Stimulated activated effector memory CD8-positive, alpha-beta T cell treated with anti-CD3 and anti-CD28 coated beads, Interleukin-12 subunit alpha, Interleukin-12 subunit beta, amount 100 ng/mL, for 72 hours (primary cell): ENCODE measurements at regions not wholly inside any gene's neighbourhood (a gene's known extent, or its start where the extent isn't known, plus 50 kb on each side); places are given as distances from the start of the nearest gene placed in this dataset.
A peak's percentile ranks its signal among the peaks of the same experiment; 100 is the strongest.

Source experiments
- ATAC-seq: fragments of 150-1000 bp; cut with Tn5 transposase; 2 replicates; pipeline ENCODE4 v1.10.0; 2021
- DNase-seq, 2 donors: peaks; one replicate each; pipeline ENCODE4 v3.0.0; 2021 to 2022; ENCODE audit warnings: low spot score in 2 of 2
- H3K27ac Mint-ChIP-seq: one replicate; pipeline ENCODE4 v1.8.0; 2022; ENCODE audit warnings: mild to moderate bottlenecking, mixed read lengths
- H3K36me3 Mint-ChIP-seq: one replicate; pipeline ENCODE4 v1.8.0; 2022; ENCODE audit warnings: mild to moderate bottlenecking, mixed read lengths
- H3K4me1 Mint-ChIP-seq: one replicate; pipeline ENCODE4 v1.8.0; 2022; ENCODE audit warnings: mixed read lengths
- H3K4me3 Mint-ChIP-seq: one replicate; pipeline ENCODE4 v1.8.0; 2022; ENCODE audit warnings: mild to moderate bottlenecking, mixed read lengths
- H3K9me3 Mint-ChIP-seq: one replicate; pipeline ENCODE4 v1.8.0; 2022; ENCODE audit warnings: mixed read lengths

DNA sequence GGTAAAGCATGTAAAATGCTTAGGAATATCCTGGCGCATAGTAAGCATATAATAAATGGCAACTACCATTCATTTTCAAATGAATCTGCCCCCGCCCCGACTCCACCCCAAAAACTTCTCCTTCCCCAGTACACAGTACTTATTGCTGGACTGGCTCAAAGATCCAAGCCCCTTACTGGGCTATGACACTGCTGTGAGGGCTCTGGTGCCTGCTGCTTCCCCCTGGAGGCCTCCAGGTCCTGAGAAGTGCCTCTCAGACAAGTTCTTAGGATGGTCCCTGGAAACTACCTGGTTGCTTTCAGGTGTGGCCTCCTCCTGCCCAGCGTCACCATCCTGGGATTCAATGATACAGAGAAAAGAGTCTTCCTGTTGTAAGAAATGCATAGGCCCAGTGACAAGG lies 190.6 kb upstream of the NTM start:
- Mint-ChIP-seq H3K27ac (no peak overlapping the region), H3K4me1 (no peaks in the 10 kb centered on the region), H3K36me3 (no peaks in the 10 kb centered on the region), H3K9me3 (peaks cover under 1% of the 10 kb centered on the region), H3K4me3 (no peak overlapping the region)
- DNase-seq, result no peak
- ATAC-seq, result no peak

DNA sequence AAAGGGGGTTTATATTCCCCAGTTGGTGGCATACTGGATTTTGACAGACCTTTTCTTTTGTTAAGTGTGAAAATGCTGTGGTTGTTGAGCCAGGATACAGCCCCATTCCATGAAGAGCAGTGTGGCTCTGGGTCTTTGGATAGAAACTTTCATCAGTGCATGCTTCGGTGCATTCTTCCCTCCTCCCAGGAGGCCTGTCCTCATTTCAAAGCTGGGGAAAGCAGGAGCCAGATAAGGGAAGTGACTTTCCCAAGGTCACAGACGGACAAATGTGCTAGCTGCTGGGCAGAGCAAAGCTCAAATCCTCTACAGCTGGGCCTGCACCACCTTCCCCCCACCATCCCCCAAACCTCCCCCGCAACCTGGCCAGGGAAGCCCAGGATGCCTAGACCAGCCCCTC lies 184.5 kb upstream of the NTM start:
- Mint-ChIP-seq H3K9me3 (no peaks in the 10 kb centered on the region), H3K27ac (no peak overlapping the region), H3K4me1 (peaks cover 6% of the 10 kb centered on the region), H3K4me3 (no peak overlapping the region), H3K36me3 (no peaks in the 10 kb centered on the region)
- DNase-seq (no peak), ATAC-seq (no peak)

DNA sequence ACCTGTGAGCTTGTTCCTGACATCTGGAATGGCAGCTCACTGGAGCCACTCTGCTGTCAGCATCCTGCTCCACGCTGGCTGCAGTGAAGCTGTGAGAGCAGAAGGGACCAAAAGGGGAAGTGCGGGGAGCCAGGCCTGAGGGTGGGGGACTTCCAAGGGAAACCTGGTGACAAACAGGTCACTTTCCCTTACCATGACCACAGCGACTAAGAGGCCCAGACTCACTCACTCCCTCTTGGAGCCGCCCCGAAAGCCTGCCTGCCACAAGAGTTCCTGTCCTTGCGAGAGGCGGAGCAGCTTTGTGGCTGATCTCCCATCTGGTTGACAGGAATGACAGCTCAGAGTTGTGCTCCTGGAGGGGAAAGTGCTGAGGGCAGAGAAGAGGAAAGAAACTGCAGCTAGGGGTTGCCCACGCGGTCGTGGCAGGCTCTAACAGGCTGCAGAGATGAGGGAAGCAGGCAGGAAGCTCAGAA lies 183.8 kb upstream of the NTM start:
- peak; percentile 62 for ATAC-seq
- H3K4me3 Mint-ChIP-seq, result no peak overlapping the region
- H3K4me1 Mint-ChIP-seq, result peaks cover 6% of the 10 kb centered on the region
- H3K36me3 Mint-ChIP-seq, result no peaks in the 10 kb centered on the region
- no peak overlapping the region for H3K27ac Mint-ChIP-seq
- DNase-seq, result no peak
- H3K9me3 Mint-ChIP-seq, result no peaks in the 10 kb centered on the region

DNA sequence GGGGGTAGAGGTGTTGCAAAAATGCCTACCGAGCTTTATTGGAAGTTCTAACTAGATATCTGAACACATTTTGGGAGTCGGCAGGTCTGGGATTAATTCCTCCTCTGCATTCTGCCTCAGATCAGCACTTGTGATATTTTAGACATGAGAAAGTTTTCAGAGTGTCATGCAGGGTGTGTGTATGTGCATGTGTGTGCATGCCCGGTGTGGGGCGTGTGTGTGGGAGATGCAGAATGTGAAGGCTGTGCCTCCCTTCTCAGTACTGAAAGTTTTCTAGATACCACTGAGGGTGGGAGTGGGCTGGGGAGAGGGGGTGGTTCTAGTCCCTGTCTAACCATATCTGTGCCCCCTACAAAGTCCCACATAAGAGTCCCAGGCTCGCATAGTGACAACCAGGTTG lies 180.0 kb upstream of the NTM start:
- DNase-seq, result no peak
- Mint-ChIP-seq H3K36me3 (no peaks in the 10 kb centered on the region), H3K4me1 (peaks cover 6% of the 10 kb centered on the region), H3K4me3 (no peak overlapping the region), H3K9me3 (peaks cover 2% of the 10 kb centered on the region), H3K27ac (no peak overlapping the region)
- ATAC-seq, result no peak

DNA sequence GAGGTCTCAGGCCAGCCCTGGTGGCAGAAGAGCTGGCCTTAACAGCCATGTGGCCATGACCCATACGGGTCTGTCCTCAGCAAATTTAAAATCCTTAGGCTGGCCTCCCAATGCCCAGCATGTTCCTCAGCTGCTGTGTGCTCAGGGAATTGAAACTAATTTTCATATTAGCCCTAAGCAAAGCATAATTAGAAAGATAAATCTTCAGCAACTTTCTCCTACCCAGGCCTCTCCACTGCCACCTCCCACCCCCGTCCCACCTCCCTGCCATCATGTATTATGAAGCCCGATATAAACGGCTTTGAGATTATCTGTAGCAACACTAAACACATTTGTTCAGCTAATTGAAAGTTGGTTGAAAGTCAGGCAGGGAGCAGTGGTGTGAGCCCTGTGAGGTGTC lies 178.8 kb upstream of the NTM start:
- no peak for DNase-seq
- Mint-ChIP-seq H3K4me3 (no peak overlapping the region), H3K9me3 (peaks cover 2% of the 10 kb centered on the region), H3K27ac (no peak overlapping the region), H3K36me3 (no peaks in the 10 kb centered on the region), H3K4me1 (peaks cover 4% of the 10 kb centered on the region)
- no peak for ATAC-seq

DNA sequence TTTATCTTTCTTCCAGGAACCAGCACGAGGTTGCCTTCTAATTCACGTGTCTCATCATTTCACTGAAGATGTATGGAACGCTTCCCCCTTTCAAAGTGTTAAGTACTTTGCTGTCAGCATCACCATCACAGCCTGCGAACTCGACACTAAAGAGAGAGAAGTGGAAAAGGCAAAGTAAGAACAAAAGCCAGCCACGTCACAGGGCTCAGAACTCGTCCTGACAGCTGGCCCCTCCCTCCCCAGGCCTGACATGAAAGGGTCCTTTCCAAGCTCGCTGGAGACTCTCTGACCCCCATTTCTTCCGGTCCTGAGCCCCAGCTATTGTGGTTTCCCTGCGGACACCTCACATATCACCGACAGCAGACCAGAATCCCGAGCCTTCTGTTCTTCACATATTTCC lies 177.8 kb upstream of the NTM start:
- no peaks in the 10 kb centered on the region for H3K36me3 Mint-ChIP-seq
- no peak for DNase-seq
- no peak for ATAC-seq
- no peak overlapping the region for H3K27ac Mint-ChIP-seq
- H3K4me3 Mint-ChIP-seq, result no peak overlapping the region
- no peaks in the 10 kb centered on the region for H3K4me1 Mint-ChIP-seq
- peaks cover 2% of the 10 kb centered on the region for H3K9me3 Mint-ChIP-seq

DNA sequence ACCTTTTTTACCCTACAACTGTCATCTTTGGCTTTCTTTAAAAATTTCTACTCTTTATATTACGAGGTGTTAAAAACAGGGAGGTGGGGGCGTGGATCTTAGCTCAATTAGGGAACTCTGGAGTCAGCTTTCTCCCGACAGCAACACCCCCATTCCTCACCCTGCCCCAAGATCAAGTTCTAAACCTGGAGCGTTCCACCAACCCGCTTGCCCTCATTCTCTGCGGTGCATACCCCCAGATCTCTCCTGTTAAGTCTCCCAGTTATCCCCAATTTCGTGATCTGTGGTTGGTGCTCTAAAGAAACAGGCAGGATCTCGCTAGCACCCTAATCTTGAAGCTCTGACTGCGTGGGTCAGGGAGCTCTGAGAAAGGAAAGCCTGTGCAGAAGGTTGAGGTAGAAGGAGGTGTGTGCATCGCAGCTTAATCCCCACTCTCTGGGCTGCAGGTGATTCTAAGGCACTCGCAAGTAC lies 177.3 kb upstream of the NTM start:
- Mint-ChIP-seq H3K36me3 (no peaks in the 10 kb centered on the region), H3K9me3 (peaks cover 2% of the 10 kb centered on the region), H3K4me3 (no peak overlapping the region), H3K4me1 (no peaks in the 10 kb centered on the region), H3K27ac (no peak overlapping the region)
- ATAC-seq (no peak), DNase-seq (no peak)

DNA sequence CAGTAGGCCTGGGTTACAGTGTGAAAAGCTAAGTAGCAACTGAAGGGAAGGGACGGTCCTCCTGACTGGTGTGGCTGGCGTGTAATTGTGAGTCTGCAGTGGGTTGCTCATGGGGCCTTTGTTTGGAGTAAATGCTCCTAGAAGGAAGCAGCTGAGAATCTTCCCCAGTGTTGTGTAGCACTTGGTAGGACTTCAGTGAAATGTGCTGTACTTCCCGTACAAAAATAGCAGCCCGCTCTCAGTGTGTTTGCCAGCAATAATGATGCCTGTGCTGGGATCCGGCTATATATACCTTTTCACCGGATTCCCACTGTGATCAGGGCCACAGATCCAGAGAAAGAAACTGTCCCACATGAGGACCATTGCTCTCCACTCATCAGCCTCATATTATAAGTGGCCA lies 175.7 kb upstream of the NTM start:
- no peaks in the 10 kb centered on the region for H3K36me3 Mint-ChIP-seq
- DNase-seq, result no peak
- ATAC-seq, result no peak
- no peak overlapping the region for H3K4me3 Mint-ChIP-seq
- H3K27ac Mint-ChIP-seq, result no peak overlapping the region
- no peaks in the 10 kb centered on the region for H3K4me1 Mint-ChIP-seq
- H3K9me3 Mint-ChIP-seq, result peaks cover 2% of the 10 kb centered on the region

DNA sequence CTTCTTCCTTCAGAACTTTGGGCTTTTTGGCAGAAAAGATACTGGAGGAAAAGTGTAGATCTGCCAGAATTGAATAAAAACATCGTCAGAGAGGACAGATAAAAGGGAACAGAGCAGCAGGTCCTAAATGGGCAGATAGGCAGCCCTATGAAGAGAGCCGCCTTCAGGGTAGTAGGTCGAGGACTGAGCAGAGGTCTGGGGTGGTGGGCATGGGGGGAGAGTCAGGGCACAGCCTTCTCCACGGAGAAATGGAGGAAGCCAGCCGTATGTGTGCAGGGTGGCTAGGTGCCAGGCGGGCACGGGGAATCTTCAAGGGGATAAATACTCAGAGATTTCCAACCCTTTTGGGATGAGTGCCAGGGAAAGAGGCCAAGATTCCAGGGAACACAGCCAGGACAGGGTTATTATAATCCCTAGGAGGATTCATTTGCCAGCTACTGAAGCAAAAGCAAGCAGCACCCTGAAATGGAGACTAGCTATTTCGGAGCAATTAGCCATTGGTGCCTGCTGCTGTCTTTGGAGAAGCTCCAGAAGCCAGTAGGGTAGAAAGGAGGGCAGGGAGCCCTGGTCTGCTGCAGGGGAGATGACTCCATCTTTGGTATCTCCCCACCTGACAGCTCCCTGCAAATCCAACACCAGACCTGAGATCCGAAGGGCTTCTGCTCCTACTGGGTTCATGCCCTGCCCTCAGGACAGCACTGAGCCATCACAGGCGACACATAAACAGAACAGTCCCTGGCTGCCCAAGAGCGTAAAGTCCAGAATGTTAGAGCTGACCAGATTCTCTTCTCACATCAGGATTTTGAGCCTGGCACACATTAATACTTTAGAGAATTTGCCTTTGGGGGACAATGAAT lies 174.5 kb upstream of the NTM start:
- no peak for DNase-seq
- H3K27ac Mint-ChIP-seq, result no peak overlapping the region
- H3K9me3 Mint-ChIP-seq, result peaks cover 2% of the 10 kb centered on the region
- no peak for ATAC-seq
- H3K4me1 Mint-ChIP-seq, result no peaks in the 10 kb centered on the region
- H3K36me3 Mint-ChIP-seq, result no peaks in the 10 kb centered on the region
- H3K4me3 Mint-ChIP-seq, result no peak overlapping the region

DNA sequence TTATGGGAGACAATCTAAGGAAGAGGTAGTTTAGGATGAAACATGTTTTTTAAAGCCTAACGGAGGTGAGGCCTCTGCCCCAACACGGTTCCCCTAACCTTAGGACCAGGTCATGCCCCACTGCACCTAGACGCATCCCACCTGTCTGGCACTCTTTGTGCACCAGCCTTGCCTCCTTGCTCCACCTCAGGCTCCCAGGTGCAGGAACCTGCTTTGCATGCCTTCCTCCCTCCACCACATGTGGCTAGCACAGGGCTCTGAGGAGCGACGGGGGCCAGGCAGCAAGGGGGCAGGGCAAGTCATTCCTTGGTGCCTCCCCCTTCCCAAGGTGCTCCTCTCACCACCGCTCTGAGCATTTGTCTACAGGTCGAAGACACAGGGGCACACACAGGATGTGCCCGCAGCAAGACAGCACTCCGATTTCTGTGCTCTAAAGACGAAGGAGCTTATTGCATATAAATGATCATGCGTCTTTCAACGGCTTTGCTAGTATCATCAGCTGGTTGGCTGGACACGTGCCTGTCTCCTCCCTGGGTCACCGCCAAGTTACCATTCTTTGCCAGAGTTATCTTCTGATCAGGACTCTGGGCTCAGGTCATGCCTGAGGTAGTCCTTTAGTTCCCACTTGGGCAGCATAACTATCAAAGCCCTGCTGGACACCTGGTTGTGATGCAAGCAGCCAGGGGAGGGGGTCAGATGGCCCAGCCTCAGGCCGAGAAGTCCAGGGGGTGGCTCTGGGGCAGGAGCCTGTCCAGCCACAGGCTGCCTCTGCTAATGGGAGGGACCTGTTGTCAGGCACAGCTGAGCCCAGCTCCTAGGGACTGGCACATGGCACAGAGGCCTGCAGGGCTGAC lies 172.0 kb upstream of the NTM start:
- H3K36me3 Mint-ChIP-seq, result no peaks in the 10 kb centered on the region
- peaks cover 2% of the 10 kb centered on the region for H3K9me3 Mint-ChIP-seq
- H3K27ac Mint-ChIP-seq, result no peak overlapping the region
- peak; percentile 4 for ATAC-seq
- no peak overlapping the region for H3K4me3 Mint-ChIP-seq
- DNase-seq, result no peak
- no peaks in the 10 kb centered on the region for H3K4me1 Mint-ChIP-seq

DNA sequence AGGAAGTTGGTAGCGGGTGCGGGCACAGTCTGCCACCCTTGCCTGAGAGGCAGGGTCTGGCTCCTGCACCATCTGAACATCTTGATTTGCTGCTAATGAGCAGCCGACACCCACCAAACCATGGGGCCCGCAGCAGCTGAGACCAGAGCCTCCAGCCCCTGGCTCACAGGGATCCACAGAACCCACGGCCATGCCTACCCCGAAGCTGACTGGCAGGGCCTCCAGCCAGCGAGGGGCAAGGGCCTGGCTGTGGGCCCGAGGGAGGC lies 171.5 kb upstream of the NTM start:
- ATAC-seq, result peak; percentile 4
- H3K4me1 Mint-ChIP-seq, result no peaks in the 10 kb centered on the region
- peaks cover 2% of the 10 kb centered on the region for H3K9me3 Mint-ChIP-seq
- no peaks in the 10 kb centered on the region for H3K36me3 Mint-ChIP-seq
- no peak overlapping the region for H3K4me3 Mint-ChIP-seq
- H3K27ac Mint-ChIP-seq, result no peak overlapping the region
- no peak for DNase-seq

DNA sequence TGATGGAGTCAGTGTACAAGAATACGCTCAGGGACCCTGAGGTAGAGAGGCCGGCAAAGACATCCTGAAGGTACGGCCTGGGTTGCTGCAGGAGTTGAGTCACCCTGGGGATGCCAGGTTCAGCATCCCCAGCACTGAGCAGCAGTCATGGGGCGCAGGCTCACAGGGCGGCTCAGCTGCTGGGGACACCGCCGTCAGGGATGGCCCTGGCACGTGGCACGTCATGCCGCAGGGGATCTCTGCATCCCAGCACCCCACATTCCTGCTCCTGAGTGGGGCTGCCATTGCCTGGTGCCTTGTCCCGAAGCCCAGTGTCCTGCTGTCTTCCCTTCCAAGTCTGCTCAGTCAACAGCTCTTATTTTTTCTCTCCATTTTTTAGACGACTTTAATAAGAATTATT lies 168.7 kb upstream of the NTM start:
- ATAC-seq (no peak), DNase-seq (no peak)
- H3K4me3 Mint-ChIP-seq, result no peak overlapping the region
- no peaks in the 10 kb centered on the region for H3K36me3 Mint-ChIP-seq
- no peaks in the 10 kb centered on the region for H3K4me1 Mint-ChIP-seq
- no peaks in the 10 kb centered on the region for H3K9me3 Mint-ChIP-seq
- no peak overlapping the region for H3K27ac Mint-ChIP-seq

DNA sequence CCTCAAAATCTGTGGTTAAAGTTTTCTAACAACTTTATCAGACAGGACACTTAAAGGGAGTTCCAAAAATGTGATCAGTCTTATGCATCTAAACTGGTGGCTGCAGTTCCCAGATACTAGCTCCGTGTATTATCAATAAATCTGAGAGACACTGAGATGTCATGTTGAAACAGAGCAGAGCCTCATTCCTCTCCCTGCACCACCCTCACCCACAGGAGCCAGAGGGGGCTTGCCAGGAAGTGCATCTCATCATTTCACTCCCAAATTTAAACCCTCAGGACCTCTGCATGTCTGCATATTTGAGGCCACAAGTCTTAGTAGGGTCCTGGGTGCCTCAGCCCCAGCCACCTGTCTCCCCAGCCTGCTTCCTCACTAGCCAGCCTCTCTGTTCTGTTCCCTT lies 167.4 kb upstream of the NTM start:
- Mint-ChIP-seq H3K4me1 (no peaks in the 10 kb centered on the region), H3K36me3 (no peaks in the 10 kb centered on the region), H3K4me3 (no peak overlapping the region), H3K9me3 (no peaks in the 10 kb centered on the region), H3K27ac (no peak overlapping the region)
- ATAC-seq (no peak), DNase-seq (no peak)

DNA sequence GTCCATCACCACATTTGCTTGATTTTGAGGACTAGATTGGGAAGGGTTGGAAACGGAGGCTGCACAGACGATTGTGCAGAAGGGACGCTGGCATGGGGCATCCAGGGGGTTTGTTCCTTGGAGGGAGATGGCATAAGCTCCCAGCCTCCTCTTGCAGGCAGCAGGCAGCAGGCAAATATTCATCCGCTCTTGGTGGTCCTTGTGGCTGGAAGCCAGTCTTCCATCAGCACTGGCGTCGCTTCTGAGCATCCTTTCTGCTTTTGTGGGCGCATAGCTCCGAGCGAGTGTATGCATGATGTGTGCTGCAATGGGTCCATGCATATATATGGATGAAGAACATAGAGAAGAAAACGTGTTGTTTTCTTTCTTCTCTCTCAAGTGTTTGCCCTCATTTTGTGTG lies 166.1 kb upstream of the NTM start:
- Mint-ChIP-seq H3K4me1 (no peaks in the 10 kb centered on the region), H3K4me3 (no peak overlapping the region), H3K36me3 (no peaks in the 10 kb centered on the region), H3K27ac (no peak overlapping the region), H3K9me3 (no peaks in the 10 kb centered on the region)
- ATAC-seq (no peak), DNase-seq (no peak)

DNA sequence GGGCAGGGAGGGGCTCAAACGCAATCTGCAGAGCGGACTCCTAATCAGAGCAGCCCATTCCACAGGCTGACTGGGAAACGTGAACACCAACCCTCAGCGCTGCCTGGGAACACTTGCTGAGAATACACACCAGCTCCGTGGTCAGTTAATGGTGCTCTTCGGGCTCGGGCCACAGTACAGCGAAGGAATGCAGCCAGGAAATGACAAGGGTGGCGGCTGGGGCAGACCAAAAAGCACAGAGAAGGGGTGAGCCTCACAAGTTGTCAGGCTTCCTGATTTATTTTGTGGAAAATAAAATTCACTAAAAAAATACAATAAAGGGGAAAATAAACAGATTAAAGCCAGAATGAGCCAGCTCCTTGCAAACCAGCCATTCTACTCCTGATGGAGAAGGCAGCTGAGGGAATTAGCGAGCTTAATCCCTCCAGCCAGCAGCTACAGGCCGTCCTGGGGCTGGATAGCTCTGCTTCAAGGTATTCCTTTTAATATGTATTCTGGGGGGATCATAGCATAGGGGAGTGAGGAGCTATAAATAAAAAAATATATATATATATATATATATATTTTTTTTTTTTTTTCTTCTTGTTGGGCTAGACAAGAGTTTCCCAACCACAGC lies 165.5 kb upstream of the NTM start:
- ATAC-seq (no peak), DNase-seq (no peak)

DNA sequence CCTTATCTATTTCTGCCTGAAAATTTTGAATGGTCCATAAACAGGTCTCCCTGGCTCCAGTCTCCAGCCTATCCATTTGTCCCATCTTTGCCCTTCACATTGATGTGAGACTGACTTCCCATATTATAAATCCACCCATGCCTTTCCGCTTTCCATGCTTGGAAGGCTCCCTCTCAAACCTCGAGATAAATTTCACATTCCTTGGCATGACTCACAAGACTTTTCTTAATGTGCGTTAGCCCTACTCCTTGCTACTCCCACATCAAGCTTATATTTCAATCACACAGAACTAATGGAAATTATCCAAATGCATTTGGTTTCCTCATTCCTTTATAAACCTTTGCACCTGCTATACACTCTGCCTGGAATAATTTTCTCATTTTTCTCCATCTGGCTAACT lies 163.7 kb upstream of the NTM start:
- no peaks in the 10 kb centered on the region for H3K36me3 Mint-ChIP-seq
- H3K9me3 Mint-ChIP-seq, result peaks cover 7% of the 10 kb centered on the region
- no peaks in the 10 kb centered on the region for H3K4me1 Mint-ChIP-seq
- H3K27ac Mint-ChIP-seq, result no peak overlapping the region
- H3K4me3 Mint-ChIP-seq, result no peak overlapping the region
- no peak for DNase-seq
- ATAC-seq, result no peak

More for the DNA sequence above, 165.5 kb upstream of the NTM start:
- Mint-ChIP-seq H3K9me3 (peaks cover 3% of the 10 kb centered on the region), H3K27ac (no peak overlapping the region), H3K4me3 (no peak overlapping the region), H3K36me3 (no peaks in the 10 kb centered on the region), H3K4me1 (no peaks in the 10 kb centered on the region)
